GM18519 (cell line): ENCODE measurements at regions not wholly inside any gene's neighbourhood (a gene's known extent, or its start where the extent isn't known, plus 50 kb on each side); places are given as distances from the start of the nearest gene placed in this dataset.

Experiments
- ATAC-seq: cut with Tn5 transposase; IDR thresholded peaks from one replicate; pipeline ENCODE4 v1.9.1; 2021; ENCODE audit warnings: mild to moderate bottlenecking, moderate library complexity; ENCODE audit not compliant: unreplicated experiment, low FRiP score

GRCh38 chr5:152978141-152978835 is 512.2 kb upstream of the GRIA1 start:
- no peak for ATAC-seq

DNA sequence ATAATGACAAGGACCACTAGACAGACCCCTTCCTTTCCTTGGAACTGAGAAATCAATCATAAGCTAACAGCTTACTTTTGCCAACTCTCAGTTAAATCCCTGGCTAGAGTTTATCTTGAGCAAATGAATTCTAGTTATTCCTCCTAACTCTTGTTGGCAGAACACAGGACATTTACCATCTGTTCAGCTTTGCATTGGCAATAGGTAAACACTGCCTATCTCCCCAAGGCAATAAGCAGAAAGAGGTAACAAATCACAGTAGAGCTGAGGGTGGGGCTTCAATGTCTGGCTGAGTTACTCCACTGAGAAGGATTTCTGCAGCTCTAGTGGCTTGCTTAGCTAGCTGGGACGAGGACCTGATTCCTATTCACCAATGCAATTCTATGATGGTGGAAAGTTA is 503.3 kb upstream of the GRIA1 start:
- ATAC-seq, result no peak

- no peak for ATAC-seq
These were observed 500.3 kb upstream of the GRIA1 start for GRCh38 chr5:152990217-152990616.

DNA sequence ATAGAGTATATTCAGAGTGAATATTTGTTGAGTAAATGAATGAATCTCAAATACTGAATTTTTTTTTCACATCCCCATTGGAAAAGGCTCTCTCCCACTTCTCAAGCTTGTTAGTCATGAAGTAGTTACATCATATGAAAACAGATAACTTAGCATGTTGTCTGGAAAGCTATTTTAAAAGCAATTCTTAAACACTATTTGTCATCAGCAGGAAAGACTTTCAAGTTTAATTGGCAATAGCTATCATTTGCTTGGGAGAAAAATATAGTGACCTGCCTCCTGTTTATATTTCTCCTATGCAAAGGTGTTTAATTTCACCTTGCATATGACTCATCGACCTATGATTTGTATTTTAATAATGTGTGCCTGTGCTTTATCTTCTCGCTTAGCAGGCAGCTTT is 499.8 kb upstream of the GRIA1 start:
- no peak for ATAC-seq

DNA sequence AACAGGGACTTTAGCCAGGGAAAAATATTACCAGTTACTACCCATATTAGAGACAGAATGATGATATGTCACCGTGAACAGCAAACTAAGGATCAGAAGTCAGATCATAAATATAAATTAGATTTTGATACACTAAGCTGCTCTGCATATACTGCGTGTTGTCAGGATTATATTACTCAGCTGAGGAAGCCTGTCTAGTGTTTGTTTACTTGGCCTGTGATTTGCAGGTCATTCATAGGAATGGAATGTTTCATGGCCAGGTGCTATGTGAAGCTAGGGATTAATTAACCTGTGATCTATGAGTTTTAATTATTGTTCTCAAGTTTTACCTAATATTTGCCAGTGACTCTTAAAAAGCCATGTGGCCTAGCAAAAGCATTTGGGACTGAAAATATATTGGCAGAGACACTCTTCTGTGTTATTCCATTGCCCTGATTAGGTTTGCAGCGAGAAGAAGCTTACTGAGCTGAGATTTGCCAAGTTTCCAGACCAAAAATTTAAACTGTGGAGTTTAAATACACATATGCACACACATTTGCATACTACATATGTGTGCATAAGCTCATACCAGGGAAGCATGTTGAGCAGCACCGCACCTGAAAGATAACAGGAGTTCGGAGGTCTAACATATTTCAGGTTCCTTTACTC is 496.3 kb upstream of the GRIA1 start:
- no peak for ATAC-seq

DNA sequence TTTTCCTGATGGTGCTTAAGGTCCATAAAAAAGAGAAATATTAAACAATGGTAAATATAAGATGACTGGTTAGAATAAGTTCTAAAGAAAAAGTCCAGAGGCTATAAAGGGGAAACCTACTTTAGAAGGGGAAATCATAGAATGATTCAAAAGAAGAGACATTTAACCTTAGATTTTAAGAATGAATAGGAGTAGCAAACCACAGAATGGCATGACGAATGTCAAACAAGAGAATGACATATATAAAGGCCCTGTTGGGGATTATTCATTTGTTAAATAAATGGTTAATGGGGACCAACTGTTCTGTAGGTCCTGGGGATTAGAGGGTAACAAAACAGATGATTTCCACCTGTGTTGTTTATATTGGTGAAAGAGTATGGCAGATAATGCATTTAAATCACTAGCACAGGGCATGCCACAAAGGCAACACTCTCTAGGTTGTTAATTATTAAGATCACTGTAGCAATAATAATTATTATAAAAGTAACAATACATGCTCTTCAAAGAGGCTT is 495.2 kb upstream of the GRIA1 start:
- ATAC-seq, result no peak

DNA sequence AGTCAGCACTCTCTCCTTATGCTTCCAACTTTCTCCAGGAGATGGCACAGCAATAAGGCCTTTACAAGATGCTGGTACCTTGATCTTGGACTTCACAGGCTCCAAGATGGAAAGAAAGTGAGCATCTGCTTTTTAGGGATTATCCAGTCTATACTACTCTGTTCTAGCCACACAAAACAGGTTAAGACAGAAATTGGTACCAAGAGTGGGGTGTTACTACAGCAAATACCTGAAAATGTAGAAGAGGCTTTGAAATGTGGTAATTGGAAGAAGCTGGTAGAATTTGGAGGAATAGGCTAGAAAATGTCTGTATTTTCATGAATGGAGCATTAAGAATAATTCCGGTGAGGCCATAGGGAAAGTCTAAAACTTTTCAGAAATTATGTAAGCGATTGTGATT is 484.8 kb upstream of the GRIA1 start:
- no peak for ATAC-seq

DNA sequence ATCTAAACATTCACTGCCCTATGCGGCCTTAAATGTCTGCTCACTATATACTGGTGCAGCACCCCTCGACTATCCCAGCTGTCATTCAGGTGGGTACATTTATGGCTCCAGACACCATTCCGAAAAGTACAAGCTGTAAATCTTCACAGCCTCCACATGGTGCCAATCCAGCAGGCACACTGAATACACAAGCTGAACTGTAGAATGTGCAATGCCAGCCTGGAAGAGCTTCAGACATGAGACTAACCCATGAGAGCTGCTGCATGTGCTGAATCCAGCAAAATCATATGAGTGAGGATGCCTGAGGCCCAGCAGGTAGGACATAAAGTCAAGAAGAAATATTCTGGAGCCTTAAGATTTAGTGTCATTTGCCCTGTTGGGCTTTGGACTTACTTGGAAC is 483.8 kb upstream of the GRIA1 start:
- no peak for ATAC-seq

DNA sequence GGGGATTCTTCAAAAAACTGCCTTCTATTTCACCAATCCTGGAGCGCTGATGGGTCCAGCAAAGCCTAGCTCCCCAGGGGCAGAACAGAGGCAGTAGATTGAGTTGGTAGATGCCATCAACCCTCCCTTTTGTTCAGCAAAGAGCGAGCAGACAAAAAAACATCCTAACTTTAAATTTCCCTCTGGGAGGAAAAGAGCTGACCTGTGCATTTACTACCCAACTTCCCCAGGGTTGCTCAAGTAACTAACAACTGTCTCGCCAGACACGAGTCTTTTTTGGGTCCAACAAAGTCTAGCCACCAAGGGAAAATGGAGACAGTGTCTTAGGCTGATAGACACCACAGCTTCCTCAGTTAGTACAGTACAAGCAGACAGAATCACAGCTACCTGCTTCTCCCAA is 476.3 kb upstream of the GRIA1 start:
- no peak for ATAC-seq

DNA sequence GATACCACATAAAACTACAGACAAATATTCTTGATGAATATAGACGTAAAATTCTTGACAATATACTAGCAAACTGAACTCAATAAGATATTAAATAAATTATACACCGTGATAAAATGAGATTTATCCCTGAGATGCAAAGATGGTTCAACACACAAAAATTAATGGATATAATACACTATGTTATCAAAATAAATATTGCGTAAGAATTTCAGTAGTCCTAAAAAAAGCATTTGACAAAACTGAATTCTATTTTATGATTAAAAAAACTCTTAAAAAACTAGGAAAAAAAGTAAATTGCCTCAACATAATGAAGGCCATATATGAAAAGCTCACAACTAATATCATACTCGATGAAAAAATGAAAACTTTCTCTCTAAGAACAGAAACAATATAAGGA is 472.3 kb upstream of the GRIA1 start:
- no peak for ATAC-seq

DNA sequence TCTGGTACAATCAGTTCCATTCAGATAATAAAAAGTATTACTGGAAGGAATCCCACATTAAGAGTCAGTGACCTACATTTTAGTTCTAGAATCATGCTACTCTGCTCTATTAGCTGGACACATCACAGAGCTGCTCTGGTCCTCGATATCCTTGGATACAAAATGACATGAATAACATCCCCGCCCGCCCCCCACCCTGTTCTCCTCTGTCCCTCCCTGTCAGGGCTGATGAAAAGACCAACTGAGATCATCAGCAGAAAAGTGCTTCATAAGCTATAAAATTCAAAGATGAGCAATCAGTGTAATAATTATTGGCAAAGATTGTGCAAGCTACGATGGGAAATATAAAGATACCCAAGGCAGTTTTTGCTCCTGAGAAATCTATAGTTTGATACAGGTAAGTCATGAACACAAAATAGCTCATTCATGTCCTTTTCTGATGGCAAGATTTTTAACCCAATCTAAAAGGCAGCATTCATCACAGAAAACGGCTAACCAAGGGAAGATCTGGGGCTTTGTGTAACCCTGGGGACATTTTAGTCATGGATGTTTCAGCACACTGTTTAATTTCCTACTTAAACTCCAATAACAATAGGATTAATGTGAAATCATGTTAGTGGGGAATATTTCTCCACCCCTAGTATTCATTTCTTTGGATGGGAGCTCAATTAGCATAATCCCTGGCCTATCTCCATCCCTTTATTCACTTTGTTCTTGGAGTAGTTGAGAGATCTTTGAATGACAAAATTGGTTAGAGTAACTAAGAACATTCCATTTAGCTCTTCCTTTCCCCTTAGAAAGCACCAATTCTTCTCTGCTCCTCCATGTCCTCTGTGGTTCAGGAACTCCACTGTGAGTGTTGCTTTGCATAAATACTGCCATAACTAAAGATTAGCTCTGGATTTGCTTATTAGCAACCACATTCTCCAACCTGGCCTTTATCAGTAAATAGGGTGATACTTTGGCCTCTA is 459.4 kb upstream of the GRIA1 start:
- no peak for ATAC-seq

DNA sequence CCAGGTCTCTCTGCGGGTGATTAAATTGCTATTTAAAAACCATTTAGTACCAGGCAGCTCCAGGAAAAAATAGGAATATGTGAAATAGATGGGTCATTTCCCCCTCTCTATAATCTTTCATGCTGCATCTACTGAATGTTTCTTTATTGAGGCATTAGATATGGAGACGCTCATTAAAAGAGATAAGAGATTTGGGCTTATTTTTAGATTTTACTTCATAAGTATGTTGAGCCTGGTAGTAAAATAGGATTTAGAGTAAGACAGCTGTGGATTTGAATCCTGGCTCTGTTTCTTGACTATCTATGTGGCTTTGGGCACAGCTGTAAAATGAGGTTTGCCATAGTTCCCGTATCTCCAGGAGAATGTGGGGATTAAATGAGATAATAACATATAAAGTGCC is 451.0 kb upstream of the GRIA1 start:
- ATAC-seq, result no peak

- ATAC-seq, result no peak
These were observed 446.6 kb upstream of the GRIA1 start for GRCh38 chr5:153043886-153044285.

DNA sequence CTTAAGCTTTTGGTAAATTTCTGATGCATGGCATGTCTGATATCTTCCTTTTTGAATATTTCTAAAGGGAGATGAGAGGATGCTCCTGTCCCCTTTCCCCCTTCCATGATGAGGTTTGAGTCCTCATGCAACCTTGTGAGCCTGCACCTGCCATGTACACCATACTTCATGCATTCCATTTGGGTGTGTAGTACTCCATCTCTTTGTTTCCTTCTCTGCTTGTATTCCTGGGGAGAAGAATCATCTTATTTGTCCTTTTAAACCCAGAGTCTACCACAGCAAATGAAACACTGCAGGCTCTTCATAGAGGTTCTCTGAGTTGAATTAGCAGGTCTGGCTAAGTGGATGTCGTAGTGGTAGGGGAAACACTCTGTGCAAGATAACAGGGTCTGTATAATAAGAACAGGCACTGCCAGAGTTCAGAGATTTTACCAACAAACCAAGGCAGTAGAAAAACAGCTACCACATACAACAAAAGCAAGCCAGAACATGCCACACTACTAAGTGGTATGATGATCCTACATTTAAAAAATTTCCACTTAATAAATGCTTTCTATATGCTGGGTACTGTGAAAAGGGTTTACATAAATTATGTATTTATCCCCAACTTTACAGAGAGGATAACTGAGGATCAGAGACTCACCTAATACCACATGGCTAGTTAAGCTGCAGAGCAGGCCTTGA is 439.8 kb upstream of the GRIA1 start:
- ATAC-seq, result no peak

DNA sequence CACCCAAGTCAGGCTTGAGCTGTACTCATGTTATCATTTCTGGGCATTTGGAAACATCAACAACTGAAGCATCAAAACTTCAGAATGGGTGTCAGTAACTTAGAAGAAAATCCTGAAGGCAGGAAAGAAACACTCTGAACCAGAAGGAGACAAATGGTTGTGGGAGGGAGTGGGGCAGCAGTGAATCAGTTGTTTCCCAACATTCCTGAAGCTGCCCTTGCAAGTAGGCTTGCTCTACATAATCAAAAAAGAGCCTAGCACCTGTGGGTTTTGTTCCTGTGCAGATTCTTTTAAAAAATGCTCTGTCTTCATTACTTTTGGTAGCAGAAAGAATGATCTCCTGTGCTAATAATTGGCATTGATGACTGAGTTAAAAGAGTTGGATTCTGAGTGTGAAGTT is 424.2 kb upstream of the GRIA1 start:
- ATAC-seq, result no peak

DNA sequence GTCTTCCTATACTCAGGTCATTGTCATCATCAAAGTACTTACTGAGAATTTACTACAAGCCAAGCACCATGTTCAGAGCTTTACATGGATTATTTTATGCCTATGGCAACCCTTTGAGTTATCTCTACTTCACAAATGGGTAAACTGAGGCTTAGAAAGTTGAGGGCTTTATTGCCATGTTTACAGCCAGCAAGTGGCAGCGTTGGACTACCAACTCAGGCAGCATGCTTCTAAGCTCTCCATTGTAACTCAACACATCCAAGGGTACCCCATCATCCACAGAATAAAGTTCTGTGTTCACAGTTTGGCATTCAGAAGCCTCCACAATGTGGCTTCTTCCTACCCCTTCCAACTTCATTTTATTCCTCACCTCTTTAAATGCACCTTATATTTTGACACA is 422.6 kb upstream of the GRIA1 start:
- no peak for ATAC-seq

DNA sequence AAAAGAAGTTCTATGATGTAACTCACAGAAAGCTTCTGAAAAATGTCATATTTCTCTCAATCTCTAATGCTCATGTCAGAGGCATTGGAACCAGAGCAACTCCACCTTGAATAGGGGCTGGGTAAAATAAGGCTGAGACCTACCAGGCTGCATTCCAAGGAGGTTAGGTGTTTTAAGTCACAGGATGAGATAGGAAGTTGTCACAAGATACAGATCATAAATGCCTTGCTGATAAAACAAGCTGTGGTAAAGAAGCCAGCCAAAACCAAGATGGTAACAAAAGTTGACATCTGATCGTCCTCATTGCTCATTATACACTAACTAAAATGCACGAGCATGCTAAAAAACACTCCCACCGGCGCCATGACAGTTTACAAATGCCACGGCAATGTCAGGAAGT is 411.1 kb upstream of the GRIA1 start:
- no peak for ATAC-seq

GRCh38 chr5:153080940-153081339 is 409.5 kb upstream of the GRIA1 start:
- ATAC-seq, result no peak

DNA sequence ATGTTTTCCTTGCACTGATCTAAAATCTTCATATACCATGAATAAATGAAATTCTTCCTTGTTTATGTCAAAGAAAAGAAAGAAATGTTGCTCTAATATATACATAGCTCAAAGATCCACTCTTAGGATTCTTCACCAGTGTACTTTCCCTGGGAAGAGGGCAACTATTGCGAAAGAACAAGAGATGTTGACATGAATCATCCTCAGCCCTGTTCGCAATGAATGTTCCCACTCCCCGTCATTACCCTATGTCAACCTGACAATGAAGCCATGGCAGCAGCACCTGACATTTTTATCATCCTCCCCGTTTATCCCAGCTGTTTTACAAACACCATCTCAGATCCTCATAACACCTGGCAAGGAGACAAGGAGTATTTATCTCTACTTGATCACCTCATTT is 409.1 kb upstream of the GRIA1 start:
- ATAC-seq, result no peak

GRCh38 chr5:153084511-153084910 is 406.0 kb upstream of the GRIA1 start:
- no peak for ATAC-seq

- ATAC-seq, result no peak
These were observed 404.0 kb upstream of the GRIA1 start for GRCh38 chr5:153086486-153086885.
